GM19397 (cell line): ENCODE measurements at regions not wholly inside any gene's neighbourhood (a gene's known extent, or its start where the extent isn't known, plus 50 kb on each side); places are given as distances from the start of the nearest gene placed in this dataset.
"Not testable (repeated sequence)": the region's sequence is repeated elsewhere in the genome, so short reads cannot be mapped to it uniquely, and the experiment has no call there.

Source experiments
- ATAC-seq: cut with Tn5 transposase; IDR thresholded peaks from one replicate; pipeline ENCODE4 v1.9.1; 2021; ENCODE audit warnings: mild to moderate bottlenecking, moderate library complexity; ENCODE audit not compliant: unreplicated experiment

DNA sequence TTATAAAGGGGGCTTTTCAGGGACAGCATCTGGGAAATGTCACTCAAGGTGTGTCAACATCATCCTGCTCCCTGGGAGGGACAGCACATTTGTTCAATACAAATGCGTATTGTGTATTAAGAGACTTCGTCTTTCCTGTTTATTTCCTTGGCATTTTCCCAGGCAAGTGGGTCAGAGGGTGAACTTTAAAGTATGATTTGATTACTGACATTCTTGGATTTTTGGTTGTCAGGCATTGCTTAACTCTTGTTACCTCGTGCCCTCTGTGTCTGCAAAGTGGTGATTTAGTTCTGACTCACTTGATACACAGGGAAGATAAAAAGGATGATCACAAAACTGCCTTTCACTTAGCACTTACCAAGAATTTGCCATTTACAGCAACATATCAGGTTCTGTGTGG, 292.7 kb downstream of the SUCLA2 start:
- no peak for ATAC-seq

DNA sequence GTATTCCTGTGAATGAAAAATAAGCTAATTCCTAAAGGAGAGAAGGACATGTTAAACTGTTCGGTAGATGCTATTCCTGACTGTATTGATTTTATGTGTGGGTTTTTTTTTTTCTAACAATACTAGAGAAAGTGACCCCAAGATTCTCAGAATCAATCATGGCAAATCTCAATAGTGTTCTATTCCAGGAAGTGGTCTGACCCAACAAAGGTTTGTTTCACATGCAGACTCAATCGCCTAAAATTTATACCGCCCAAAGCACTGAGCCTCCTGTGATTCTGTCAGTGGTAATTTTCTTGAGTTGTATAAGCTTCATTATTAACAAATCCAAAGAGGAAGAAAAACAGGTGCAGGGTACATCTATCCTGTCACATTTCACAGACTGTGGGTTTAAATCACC, 293.7 kb downstream of the SUCLA2 start:
- ATAC-seq = no peak

DNA sequence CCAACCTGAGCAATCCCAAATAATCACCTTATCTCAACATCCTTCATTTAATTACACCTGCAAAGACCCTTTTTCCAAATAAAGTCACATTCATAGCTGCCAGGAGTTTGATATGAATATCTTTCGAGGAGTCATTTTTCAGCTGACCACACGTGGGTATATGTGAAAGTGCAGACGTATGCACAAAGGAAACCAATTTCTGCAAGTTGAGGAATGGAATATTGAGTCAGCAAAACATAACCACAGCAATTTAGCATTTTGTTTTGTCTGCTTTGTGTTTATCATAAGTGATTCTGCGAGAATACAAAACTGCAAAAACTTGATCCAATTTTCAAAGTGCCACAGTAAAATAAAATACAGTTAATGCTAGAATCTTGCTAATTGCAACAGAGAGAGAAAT, 295.9 kb downstream of the SUCLA2 start:
- ATAC-seq = no peak

DNA sequence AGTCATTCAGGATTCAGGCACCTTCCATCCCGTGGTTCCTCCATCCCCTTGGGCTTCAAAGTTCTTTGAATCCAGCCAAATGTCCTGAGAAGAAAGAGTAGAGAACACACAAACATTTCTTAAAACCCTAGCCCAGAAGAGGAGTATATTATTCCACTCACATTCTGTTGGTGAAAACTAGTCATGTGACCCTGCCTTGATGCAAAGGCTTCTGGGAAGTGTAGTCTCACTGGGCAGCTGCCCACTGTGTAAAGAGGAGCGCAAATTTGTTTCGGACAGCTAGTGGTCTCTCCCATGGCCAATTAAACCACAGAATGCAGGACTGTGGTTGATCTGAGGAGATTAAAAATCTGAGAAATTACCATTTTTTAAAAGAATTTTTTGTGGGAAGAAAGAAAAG, 304.4 kb downstream of the SUCLA2 start:
- ATAC-seq = no peak

DNA sequence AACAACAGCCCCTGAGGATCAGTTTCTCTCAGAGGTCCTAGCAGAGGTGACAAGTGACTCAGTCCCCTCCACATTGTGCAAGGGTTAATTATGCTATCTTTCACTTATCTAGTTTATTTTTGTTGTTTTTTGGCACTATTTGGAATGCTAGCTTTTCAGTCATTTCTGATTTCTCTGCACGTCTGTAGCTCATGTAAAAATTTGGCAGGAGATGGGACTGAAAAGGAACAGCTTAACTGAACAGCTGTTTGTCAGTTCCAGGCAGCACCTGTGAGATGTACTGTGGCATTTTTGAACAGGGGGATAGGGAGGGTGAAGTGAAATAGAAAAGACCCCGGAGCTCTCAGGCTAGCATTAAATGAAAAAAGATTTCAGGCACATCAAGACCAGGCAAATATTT, 313.5 kb downstream of the SUCLA2 start:
- ATAC-seq = no peak

DNA sequence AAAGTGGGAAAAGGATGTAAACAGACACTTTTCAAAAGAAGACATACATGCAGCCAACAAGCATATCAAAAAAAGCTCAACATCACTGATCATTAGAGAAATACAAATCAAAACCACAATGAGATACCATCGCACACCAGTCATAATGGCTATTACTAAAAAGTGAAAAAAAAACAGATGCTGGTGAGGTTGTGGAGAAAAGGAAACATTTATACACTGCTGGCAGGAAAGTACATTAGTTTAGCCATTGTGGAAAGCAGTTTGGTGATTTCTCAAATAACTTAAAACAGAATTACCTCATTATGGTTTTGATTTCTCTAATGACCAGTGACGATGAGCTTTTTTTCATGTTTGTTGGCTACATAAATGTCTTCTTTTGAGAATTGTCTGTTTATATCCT, 315.9 kb downstream of the SUCLA2 start:
- not testable (repeated sequence) for ATAC-seq

DNA sequence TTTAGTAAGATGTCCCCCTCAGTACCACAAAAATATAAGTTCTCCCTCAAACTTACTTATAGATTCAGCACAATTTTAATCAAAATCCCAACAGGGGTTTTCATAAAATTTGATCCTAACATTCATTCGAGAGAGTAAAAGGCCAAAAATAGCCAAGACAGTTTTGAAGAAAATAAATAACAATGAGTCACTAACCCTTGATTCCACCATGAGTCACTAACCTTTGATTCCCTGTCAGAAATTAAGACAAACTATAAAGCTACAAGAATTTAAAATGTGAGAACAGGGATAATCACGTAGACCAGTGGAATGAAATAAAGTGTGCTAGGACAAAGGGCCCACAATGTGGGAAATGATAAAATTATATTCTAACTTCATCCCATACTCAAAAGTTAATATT, 320.3 kb downstream of the SUCLA2 start:
- ATAC-seq = no peak

DNA sequence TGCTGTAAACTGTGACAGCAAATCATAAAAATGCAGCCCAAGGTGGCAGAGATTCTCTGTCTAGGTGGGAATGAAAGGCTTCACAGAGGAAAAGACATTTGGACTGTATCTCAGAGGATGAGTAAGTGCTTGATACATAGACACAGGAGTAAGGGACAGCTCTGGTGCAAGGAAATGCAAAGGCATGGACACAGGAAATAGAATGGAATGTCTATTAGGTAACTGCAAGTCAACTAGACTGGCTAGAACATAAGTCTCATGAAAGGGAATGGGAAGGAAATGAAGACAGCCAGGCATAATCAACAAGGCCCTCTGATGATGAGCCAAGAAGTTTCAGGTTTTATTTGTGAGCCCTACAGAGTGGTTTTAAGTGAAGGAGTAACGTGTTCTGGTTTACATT, 321.7 kb downstream of the SUCLA2 start:
- ATAC-seq = no peak

DNA sequence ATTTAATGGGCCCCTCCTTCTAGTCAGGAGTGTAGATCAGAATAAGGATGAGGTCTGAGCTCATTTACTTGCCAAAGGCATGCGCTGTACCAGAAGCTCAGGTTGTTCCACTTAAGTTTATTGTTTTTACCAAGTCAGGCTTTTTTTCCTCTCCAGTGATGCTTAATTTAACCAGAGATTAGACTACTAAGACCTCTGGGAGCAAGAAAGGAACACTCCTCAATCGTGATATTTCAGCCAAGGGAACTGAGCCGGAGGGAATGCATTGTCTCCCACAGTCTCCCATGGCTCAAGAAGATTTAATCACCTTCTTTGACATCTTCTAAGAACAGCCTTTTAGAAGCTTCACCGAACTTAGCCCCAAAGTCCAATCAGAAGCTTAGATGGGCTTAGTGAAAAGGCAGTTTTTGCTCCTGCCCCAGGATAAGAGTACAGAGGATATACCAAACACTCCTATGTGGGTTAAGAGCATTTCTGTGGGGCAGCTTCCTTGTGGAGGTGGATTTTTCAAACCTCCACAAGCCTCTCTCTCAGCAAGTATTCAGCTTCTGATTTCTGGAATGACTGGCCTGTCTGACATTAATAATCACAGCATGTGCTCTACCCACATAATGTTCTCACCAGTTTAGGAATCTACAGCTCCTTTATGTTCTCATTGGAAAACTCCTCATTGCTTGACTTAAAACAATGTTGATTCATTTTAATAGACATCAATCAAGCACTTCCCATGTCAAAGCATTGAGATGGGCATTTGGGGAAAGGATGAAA, 322.7 kb downstream of the SUCLA2 start:
- ATAC-seq = no peak

DNA sequence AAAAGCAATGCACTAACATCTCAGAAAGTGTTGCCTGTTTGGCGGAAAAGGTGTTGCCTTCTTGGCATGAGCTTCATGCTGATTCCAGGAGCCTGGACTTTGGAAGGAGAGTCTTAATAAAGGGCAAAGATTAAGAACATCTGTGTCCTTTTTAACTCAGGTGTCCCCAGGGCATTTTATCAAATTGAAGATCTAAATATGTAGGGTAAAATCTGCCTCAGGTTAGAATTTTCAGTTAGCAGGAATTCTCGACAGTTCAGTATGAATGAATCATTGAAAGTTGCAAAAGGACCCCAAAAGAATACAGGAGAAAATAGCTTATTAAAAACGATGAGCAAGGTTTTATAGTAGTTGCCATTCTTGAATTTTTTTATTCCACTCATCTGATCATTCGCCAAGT, 325.2 kb downstream of the SUCLA2 start:
- no peak for ATAC-seq

DNA sequence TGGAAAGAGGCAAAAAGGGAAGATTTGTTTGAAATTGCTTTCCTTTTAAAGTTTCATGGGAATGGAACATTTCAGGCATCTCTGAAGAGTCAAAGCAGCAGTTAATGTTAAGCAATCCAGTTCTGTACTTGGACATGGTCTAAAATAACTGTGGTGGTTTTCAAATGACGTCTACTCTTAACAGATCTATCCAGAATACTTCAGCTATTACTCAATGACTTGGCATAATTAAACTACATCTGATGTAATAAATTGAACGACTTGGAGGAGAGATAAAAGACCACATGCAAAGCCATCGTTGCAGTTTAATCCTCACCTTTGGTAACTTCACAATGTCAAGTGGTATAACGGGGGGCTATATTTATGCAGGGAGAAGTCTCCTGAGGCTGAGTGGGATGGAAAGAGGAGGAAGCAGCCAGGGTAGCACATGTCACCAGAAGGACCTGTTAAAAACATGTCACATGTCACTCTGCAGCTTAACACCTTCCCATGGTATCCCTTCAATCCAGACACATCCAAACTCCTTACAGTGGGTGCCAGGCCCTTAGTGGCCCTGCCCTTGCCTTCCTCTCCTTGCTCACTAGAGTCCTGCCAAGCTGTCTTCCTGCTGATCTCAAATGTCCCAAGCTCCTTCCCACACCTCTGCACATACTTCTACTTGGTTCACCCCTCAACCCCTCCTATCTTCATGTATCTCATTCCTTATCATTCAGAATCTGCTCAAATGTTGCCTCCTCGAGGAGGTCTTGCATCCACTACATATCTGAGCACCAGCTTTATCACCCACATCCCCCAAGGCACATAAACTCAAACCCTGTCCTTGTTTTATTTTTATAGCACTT, 327.8 kb downstream of the SUCLA2 start:
- ATAC-seq = no peak

DNA sequence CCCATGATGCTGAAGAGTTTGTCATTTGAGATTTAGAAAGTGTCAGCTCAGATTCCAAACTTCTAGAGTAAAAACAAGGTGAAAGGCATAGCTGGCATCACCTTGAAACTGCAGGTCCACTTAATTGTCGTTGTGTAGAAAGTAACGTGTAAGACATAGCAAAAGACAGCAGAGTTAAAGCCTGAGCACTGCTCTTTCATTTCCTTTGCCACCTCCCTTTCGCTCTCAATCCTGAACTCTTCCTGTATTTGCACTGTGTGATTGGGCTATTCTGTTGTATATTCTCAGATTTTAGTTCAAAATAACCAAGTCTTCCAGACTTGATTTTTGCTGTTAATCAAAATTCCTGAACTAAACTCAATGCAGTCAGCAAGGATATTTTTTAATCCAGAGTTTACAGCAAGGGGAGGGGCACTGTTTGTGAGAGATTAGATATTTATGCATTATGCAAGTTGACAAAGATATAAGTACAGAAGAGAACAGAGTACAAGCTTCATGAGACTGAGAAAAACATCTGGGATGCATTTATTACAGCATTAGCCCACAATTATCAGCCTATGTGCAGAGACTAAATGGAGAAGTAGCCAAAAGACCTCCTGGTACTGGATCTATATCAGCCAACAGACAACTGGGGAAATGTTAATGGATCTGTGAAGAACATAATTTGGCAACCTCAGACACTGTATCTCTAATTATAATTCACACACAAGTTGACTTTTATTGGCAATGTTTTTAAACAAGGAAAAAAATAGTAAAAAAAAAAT, 328.6 kb downstream of the SUCLA2 start:
- ATAC-seq = no peak

DNA sequence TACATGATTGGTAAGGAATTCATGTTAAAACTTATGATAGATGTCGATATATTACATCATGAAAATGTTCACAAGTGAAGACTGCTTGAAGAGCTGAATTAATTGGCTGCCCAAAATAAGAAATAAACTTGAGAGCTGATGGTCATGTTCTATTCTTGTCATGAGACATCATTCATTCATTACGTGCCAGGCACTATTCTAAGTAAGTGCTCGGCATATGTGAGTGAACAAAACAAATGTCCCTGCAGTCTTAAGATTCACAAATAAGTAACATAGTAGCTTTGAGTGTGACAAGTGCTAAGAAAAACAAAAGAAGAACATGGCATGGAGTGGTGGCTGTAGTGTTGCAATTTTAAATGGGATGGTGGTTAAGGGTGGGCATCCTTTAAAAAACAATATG, 329.3 kb downstream of the SUCLA2 start:
- no peak for ATAC-seq

DNA sequence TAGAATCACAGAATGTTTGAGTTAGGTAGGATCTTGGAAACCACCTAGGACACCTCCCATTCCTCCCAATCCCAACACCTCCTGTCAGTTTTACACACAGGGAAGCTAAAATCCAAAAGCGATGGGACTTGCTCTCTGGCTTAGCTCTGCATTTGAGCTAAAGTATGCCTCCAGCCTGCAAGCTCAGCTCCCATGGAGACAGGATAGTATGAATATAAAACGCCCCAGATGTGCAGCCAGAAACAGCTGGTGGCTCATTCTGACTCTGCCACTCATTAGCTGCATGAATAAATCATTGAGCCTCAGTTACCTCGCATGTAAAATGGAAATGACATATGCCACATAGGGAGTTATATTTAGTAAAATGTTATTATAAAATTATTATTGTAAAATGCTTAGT, 336.0 kb downstream of the SUCLA2 start:
- ATAC-seq = no peak

DNA sequence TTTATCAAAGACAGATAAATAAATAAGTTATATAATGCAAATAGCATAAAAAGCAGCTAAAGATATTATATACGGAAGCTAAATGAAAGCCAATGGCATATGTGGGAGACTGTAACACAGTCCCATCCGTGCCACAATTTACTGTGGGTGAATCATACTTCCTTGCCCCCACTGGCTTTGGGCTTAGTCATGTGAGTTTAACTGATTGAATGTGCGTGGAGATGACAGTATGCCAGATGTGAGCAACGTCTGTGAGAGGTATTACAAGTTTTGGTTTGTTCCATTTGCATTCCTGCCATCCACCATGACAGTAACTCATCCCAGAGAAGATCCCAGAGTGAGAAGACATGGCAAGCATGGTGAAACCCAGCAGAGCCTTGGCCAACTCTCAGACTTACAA, 340.0 kb downstream of the SUCLA2 start:
- ATAC-seq = no peak

DNA sequence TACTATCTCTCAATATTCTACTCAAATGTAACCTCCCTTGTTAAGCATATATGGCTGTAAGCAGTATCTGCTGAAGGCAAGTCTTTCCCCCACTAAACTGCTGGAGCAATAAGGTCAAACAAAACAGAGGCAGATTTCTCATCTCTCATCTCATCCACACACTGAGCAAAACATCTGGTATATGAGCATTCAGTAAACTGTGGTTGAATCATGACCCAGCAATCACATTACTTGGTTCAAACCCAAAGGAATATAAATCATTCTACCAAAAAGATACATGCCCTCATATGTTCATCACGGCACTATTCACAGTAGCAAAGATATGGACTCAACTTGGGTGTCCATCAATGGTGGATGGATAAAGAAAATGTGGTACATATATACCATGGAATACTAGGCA, 344.4 kb downstream of the SUCLA2 start:
- no peak for ATAC-seq

DNA sequence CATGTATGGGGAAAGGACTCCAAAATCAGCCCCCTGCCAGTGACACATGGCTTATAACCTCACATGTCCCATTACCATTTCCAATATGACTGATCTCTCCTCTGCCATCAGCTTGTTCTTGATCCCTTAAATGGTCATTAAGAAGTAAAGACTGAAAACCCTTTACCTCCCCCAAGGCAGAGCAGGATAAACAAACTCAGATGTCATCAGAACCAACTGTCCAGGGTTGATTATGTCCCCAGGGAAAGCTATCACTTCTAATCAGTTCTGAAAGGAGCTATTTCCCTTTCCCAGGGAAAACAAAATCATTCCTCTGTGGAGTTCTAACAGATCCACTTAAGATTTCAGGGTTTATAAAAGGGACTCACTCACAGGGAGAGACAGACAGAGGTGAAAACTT, 350.9 kb downstream of the SUCLA2 start:
- ATAC-seq = no peak

DNA sequence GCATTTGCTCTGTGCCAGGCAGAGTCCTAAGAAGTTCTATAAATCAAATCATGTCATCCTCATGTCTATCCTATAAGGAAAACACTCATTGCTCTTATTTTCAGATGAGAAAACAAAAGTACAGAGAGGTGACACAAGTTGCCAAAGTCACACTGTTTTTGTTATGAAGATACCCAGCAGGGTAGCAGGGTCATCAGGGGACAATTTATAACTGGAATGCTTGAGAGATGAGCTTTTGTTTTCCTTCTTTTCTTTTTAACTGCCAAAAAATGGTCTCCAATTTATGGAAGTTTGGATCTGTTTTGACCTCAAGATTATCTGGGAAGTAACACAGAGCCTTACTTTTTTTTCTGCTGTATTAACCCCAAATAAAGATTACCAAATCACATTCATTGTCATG, 354.1 kb downstream of the SUCLA2 start:
- ATAC-seq = no peak

DNA sequence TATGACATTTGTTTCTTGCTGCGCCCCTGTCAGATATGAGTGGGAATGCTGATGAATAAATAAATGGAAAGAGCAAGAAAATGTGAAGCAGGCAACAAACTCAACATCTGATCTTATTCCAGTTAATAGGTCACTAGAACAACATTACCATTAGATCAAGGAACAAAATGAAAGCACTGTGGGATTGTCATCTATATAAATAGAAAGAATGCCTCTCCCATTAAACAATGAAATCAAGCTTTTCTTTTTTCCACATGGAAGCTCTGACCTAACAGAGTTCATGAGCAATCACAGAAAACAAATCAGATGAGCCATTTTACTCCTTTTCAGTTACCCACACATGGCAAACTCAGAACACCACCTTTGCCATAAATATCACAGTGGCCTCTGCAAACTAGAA, 354.8 kb downstream of the SUCLA2 start:
- no peak for ATAC-seq

DNA sequence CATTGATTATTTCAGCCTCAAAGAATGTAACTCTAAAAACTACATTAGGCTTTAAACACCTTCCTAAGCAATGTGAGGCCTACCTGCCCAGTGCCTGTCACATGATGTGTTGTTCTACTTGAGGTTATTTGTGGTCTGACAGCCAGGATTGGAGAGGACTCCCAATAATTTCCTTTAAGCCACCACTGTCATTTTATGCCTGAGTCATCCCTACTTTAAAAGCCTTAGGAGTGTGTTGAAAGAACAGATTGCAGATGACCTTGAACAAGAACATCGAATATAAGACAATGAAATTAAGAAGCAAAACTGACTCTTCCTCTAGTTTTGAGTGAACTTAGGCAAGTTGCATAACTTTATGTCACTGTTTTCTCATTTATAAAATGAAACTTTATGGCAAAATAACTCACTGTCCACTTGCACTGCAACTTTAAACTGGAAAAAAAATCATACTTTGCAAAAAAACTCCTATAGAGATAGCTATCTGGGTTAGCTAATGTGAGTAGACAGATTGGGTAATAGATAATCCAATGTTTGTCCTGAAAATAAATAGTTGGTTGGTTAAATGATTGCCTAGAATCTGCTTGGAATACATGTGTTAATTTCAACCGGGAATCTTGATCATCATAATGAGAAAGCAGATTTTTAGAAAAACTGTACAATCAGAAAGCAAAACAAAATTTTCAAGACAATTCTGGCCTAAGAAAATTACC, 361.2 kb downstream of the SUCLA2 start:
- ATAC-seq = no peak

DNA sequence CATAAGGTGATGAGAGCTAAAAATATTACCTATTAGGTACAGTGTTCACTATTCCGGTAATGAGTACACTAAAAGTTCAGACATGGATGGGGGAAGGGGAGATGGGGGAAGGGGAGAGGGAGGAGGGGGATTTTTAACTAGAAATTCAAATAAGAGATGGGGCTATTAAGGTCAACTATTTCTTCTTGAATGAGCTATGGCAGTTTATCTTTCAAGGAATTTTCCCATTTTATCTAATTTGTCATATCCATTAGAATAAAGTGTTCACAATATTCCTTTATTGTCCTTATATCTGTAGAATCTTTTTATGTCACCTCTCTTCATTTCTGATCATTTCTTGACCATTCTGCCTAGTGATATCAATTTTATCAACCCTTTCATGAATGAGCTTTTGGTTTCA, 362.4 kb downstream of the SUCLA2 start:
- ATAC-seq = no peak
